Naive B cell (primary cell): ENCODE measurements at regions not wholly inside any gene's neighbourhood (a gene's known extent, or its start where the extent isn't known, plus 50 kb on each side); places are given as distances from the start of the nearest gene placed in this dataset.

Experiments used
- ATAC-seq, 2 donors: fragments of 150-1000 bp; cut with Tn5 transposase; 2 replicates each; pipeline ENCODE4 v1.10.0; 2021; ENCODE audit warnings: low read depth in 2 of 2, mild to moderate bottlenecking in 2 of 2, moderate library complexity in 2 of 2
- DNase-seq: peaks from one replicate; pipeline ENCODE4 v3.0.0; 2022
- H3K27ac Mint-ChIP-seq, 6 donors: one replicate each; pipeline ENCODE4 v1.8.0; 2020 to 2022; ENCODE audit warnings: mild to moderate bottlenecking in 6 of 6, mixed read lengths in 6 of 6, moderate library complexity in 5 of 6, inconsistent platforms in 2 of 6
- H3K27me3 Mint-ChIP-seq, 3 donors: one replicate each; pipeline ENCODE4 v1.8.0; 2021 to 2022; ENCODE audit warnings: mixed read lengths in 3 of 3, mild to moderate bottlenecking in 1 of 3
- H3K36me3 Mint-ChIP-seq, 2 donors: one replicate each; pipeline ENCODE4 v1.8.0; 2020 to 2022; ENCODE audit warnings: mixed read lengths in 2 of 2, inconsistent platforms in 1 of 2, mild to moderate bottlenecking in 1 of 2
- H3K4me1 Mint-ChIP-seq, 3 donors: one replicate each; pipeline ENCODE4 v1.8.0; 2020 to 2022; ENCODE audit warnings: mixed read lengths in 3 of 3, inconsistent platforms in 1 of 3, mild to moderate bottlenecking in 1 of 3, moderate library complexity in 1 of 3
- H3K4me3 Mint-ChIP-seq, 8 donors: one replicate each; pipeline ENCODE4 v1.8.0; 2020 to 2022; ENCODE audit warnings: mild to moderate bottlenecking in 8 of 8, mixed read lengths in 8 of 8, moderate library complexity in 8 of 8, inconsistent platforms in 2 of 8
- H3K9me3 Mint-ChIP-seq, 7 donors: one replicate each; pipeline ENCODE4 v1.8.0; 2020 to 2022; ENCODE audit warnings: mixed read lengths in 7 of 7, mild to moderate bottlenecking in 5 of 7, inconsistent platforms in 2 of 7, moderate library complexity in 1 of 7

DNA sequence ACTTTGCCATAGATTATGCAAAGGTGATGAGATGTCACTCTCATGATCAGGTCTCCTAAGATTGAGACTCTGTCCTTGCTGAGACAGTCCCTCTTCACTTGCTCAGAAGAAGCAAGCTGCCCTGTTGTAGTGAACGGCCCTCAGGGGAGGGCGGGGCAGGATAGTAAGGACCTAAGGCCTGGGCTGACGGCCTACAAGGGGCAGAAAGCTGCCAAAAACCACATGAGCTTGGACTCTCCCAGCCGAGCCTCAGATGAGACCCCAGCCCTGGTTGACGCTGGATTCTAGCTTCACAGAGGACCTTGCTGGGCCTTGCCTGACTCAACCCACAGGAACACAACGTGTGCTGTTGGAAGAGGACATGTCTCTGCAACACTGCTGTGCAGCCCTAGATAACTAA is 1182.5 kb downstream of the TBC1D22A start:
- Mint-ChIP-seq H3K9me3 (peaks cover 0 to 5% (median 0%) of the 10 kb centered on the region in 7 donors), H3K36me3 (no peaks in the 10 kb centered on the region), H3K27ac (peak overlapping the region in 1 of 6 donors; percentile 56), H3K4me3 (no peak overlapping the region), H3K27me3 (peaks cover 0 to 5% (median 0%) of the 10 kb centered on the region in 3 donors), H3K4me1 (peaks cover 14 to 22% (median 16%) of the 10 kb centered on the region in 3 donors)
- ATAC-seq: no peak
- DNase-seq: no peak

DNA sequence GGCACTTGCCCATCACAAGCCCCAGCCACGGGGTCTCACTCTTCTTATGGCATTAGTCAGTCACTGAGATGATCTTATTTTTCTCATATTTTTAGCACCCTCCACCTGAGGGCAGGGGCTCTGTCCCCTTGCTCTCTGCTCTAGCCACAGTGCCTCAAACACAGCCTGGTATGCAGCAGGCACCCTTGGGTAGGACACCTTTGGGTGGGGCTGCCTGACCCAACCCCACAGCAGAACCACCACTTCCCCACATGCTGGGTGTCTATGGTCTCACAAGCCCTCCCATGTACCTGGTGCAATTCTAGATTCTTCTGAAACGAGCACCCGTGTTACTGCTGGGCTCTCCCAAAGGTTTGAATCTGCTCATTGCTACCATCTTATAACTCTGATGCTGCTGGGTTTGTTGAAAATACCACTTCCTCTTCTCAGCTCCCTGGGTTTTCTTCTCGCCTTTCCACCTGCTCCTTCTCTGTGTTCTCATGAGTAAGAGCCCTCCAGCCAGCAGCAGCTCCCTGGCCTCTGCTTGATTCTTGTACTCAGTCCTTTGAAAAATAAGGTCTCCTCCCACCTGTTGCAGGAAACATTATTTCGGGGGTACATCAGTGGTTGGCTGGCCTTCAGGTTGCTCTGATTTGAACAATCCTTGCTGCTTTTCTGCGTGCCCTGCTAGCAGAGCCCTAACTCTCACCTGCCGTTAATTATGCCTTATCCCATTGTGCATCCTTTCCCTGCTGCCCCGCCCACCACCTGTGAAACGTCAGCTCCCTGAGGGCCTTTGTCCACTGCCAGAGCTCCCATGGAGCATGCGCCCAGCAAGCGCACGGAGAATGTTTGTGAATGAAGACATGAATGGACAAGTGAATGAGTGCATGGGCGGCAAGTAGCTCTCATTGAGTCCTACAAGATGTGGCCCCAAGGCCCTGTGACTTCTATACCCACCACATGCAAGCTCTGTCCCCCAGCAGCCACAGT is 1181.6 kb downstream of the TBC1D22A start:
- peak in 1 of 2 donors; percentile 52 for ATAC-seq
- H3K4me3 Mint-ChIP-seq: peak overlapping the region in 1 of 8 donors; percentile 54

DNA sequence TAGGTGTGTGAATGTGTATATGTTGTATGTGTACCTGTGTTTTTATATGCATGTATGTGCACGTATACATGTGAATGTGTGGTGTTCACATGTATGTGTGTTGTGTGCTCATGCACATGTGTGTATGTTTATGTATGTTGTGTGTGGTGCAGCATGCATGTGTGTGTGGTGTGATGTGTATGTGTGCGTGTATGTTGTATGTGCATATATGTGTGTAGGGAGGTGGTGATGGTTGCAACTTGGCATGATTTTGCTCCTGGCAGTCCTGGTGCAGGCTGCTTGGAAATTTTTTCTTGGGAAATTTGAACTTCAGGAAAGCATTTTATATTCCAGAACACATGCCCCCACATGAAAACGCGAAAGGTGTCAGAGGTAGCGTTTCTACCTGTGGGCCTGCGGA is 1177.8 kb downstream of the TBC1D22A start:
- no peaks in the 10 kb centered on the region for H3K36me3 Mint-ChIP-seq
- peaks cover 0 to 9% (median 8%) of the 10 kb centered on the region in 3 donors for H3K27me3 Mint-ChIP-seq
- peaks cover 3 to 19% (median 8%) of the 10 kb centered on the region in 7 donors for H3K9me3 Mint-ChIP-seq
- H3K4me3 Mint-ChIP-seq: no peak overlapping the region
- ATAC-seq: no peak
- peaks cover 14 to 22% (median 16%) of the 10 kb centered on the region in 3 donors for H3K4me1 Mint-ChIP-seq
- no peak overlapping the region for H3K27ac Mint-ChIP-seq
- DNase-seq: no peak

More for the DNA sequence above, 1181.6 kb downstream of the TBC1D22A start:
- Mint-ChIP-seq H3K4me1 (peaks cover 14 to 22% (median 16%) of the 10 kb centered on the region in 3 donors), H3K27me3 (no peaks in the 10 kb centered on the region), H3K36me3 (no peaks in the 10 kb centered on the region), H3K9me3 (peaks cover 0 to 5% (median 0%) of the 10 kb centered on the region in 7 donors), H3K27ac (peak overlapping the region in 1 of 6 donors; percentile 83)
- no peak for DNase-seq

DNA sequence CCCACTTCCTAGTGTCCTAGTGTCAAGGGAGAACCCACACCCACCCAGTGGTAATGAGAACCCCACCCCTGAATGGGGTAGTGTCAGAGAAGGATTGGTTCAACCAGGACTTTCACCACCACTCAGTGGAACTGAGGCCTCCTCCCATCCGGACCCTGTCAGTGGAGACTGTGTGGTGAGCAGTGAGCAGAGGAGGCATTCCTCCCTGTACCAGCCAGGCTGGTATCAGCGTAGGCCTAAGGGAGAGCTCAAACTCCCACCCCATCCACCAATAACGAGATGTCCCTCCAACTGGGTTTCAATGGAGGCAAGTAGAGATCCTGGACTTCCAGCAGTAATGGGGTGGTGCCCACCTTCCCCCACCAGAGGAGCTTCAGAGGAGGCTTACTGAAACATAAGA is 1171.4 kb downstream of the TBC1D22A start:
- Mint-ChIP-seq H3K27me3 (peaks cover 8 to 15% (median 12%) of the 10 kb centered on the region in 3 donors), H3K9me3 (peaks cover 7 to 37% (median 29%) of the 10 kb centered on the region in 7 donors), H3K4me1 (peaks cover 0 to 15% (median 6%) of the 10 kb centered on the region in 3 donors), H3K27ac (no peak overlapping the region), H3K4me3 (no peak overlapping the region), H3K36me3 (peaks cover 0 to 7% of the 10 kb centered on the region in 2 donors)
- DNase-seq (no peak), ATAC-seq (no peak)

DNA sequence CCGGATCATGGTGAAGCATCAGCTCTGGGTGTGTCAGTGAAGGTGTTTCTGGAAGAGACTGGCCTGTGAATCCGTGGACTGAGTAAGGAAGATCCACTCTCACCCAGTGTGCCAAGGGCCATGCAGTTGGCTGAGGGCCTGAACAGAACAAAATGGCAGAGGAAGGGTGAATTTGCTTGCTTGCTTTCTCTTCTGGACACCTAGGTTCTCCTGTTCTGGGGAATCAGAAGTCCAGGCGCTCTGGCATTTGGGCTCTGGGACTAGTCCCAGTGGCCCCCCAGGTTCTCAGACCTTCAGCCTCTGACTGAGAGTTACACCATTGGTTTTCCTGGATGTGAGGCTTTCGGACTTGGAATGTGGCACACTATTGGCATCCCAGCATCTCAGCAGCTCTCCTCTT is 1170.8 kb downstream of the TBC1D22A start:
- DNase-seq (no peak), ATAC-seq (no peak)
- H3K4me1 Mint-ChIP-seq: peaks cover under 1 to 22% (median 11%) of the 10 kb centered on the region in 3 donors
- peak overlapping the region in 1 of 8 donors; percentile 4 for H3K4me3 Mint-ChIP-seq
- H3K27me3 Mint-ChIP-seq: peaks cover 10 to 15% (median 14%) of the 10 kb centered on the region in 3 donors
- H3K9me3 Mint-ChIP-seq: peaks cover 7 to 37% (median 29%) of the 10 kb centered on the region in 7 donors
- H3K36me3 Mint-ChIP-seq: peaks cover 0 to 7% of the 10 kb centered on the region in 2 donors
- H3K27ac Mint-ChIP-seq: no peak overlapping the region

DNA sequence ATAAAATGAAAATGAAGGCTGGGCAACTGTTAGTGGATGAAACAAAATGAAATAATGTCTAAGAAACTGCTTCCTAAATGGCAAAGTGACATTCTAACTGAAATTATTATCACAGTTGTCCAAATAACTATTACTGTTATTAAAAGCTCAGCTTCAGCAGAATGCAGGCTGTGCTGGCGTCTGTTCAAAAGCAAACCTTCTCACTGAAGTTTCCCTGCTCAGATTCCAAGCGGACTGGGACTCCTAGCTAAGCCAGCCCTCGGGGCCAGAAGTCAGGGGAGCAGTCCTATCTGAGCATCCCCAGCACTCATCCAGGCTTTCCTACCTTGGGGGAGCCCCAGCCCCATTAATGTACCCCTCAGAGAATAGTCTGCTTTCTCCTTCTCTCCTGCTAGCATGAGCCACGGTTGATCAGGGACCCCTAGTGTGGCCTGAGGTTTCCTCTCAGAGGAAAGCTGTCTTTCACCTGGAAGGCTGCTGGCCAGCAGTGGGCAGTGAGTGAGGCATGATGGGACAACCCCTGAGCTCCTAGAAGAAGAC is 1167.3 kb downstream of the TBC1D22A start:
- H3K27ac Mint-ChIP-seq: peak overlapping the region in 1 of 6 donors; percentile 20
- H3K36me3 Mint-ChIP-seq: peaks cover 0 to 12% of the 10 kb centered on the region in 2 donors
- H3K9me3 Mint-ChIP-seq: peaks cover 7 to 23% (median 14%) of the 10 kb centered on the region in 7 donors
- peak overlapping the region in 1 of 8 donors; percentile 41 for H3K4me3 Mint-ChIP-seq
- no peak for ATAC-seq
- peaks cover 6 to 27% (median 14%) of the 10 kb centered on the region in 3 donors for H3K27me3 Mint-ChIP-seq
- no peak for DNase-seq
- peaks cover 11 to 48% (median 20%) of the 10 kb centered on the region in 3 donors for H3K4me1 Mint-ChIP-seq

DNA sequence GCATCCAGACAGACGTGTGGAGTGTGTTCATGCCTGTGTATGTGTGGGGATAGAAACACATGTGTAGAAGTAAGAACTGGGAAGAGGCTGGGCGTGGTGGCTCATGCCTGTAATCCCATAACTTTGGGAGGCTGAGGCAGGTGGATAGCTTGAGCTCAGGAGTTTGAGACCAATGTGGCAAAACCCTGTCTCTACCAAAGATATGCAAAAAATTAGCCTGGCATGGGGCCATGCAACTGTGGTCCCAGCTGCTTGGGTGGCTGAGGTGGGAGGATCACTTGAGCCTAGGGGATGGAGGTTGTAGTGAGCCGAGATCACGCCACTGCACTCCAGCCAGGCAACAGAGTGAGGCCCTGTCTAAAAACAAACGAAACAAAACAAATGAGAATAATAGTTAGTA is 1166.6 kb downstream of the TBC1D22A start:
- Mint-ChIP-seq H3K4me3 (peak overlapping the region in 4 of 8 donors; percentile 2 to 63 (median 39)), H3K27me3 (peaks cover 6 to 27% (median 14%) of the 10 kb centered on the region in 3 donors), H3K27ac (peak overlapping the region in 2 of 6 donors; percentile 57 to 92), H3K4me1 (peaks cover 11 to 48% (median 20%) of the 10 kb centered on the region in 3 donors), H3K9me3 (peaks cover 6 to 17% (median 9%) of the 10 kb centered on the region in 7 donors), H3K36me3 (peaks cover 0 to 13% of the 10 kb centered on the region in 2 donors)
- ATAC-seq: peak in 1 of 2 donors; percentile 5
- no peak for DNase-seq

DNA sequence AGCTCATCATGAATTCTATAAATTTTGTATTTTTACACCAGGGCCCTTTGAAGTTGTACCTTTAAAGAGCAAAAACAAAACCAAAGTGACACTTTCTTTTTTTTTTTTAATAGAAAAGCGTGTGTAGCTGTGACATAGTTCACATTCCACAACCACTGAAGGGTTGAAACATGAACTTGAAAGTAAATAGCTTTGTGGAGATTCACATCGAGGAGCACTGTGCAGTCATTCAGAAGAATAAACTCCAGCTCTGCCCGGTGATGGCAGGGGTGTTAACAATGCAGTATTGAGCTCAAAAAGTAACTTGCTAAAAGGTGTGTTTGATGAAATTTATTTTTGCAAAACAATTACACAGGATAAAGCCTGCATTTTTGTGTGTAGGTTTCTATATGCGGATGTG is 1166.2 kb downstream of the TBC1D22A start:
- Mint-ChIP-seq H3K4me3 (peak overlapping the region in 3 of 8 donors; percentile 35 to 63 (median 43)), H3K27me3 (peaks cover 6 to 27% (median 14%) of the 10 kb centered on the region in 3 donors), H3K9me3 (peaks cover 4 to 13% (median 8%) of the 10 kb centered on the region in 7 donors), H3K27ac (peak overlapping the region in 3 of 6 donors; percentile 32 to 92 (median 57)), H3K36me3 (peaks cover 3 to 10% of the 10 kb centered on the region in 2 donors), H3K4me1 (peaks cover 11 to 50% (median 20%) of the 10 kb centered on the region in 3 donors)
- peak in 1 of 2 donors; percentile 69 for ATAC-seq
- peak; percentile 26 for DNase-seq

DNA sequence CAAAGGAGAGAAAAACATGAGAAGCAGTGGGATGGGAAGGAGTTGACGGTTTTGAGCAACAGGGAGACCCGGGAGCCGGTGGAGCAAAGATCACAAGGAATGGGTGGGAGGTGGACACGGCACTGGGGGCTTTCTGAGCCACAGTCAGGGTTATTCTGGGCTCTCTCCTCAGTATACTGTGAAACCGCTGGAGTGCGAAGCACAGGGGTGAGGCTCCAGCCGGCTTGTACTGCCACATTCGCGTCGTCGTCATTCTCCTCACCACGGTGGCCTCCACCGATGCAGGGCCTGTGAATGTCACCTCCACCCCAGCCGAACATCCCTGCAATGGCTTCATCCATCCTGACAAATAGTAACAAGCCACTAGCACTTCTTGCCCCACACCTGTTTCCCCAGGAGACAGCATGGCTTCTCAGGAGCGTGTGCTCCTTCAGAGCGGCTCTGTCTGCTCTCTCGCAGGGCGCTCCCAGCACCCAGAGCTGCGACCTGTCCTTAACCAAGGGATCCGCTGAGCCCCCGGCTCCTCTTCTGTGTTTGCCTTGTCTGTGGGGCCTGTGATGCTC is 1165.3 kb downstream of the TBC1D22A start:
- H3K36me3 Mint-ChIP-seq: peaks cover 4 to 5% of the 10 kb centered on the region in 2 donors
- peaks cover 6 to 27% (median 14%) of the 10 kb centered on the region in 3 donors for H3K27me3 Mint-ChIP-seq
- DNase-seq (no peak), ATAC-seq (no peak)
- peak overlapping the region in 4 of 6 donors; percentile 20 to 93 (median 90) for H3K27ac Mint-ChIP-seq
- peak overlapping the region in 3 of 8 donors; percentile 35 to 63 (median 57) for H3K4me3 Mint-ChIP-seq
- peaks cover 11 to 51% (median 20%) of the 10 kb centered on the region in 3 donors for H3K4me1 Mint-ChIP-seq
- peaks cover 2 to 12% (median 8%) of the 10 kb centered on the region in 7 donors for H3K9me3 Mint-ChIP-seq

DNA sequence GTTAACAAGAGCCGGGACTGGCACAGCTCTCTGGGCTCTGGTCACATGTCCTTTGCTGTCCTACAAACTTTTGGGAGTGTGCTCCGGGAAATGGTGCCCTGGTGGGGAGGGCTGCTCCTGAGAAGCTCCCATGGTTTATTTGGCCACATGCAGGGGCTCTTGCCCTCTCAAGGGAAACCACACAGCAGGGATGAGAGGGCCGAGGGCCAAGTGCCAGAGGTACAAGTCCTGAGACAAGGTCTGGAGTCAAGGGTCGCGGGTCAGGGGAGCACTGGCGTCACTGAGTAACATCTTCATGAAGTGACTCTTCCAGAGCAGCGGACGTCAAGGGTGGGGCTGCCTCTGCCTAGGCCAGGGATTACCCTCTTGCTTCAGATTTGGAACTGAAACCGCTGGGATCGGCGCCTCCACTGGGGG is 1160.6 kb downstream of the TBC1D22A start:
- Mint-ChIP-seq H3K4me3 (no peak overlapping the region), H3K27ac (no peak overlapping the region), H3K4me1 (peaks cover 9 to 60% (median 27%) of the 10 kb centered on the region in 3 donors), H3K36me3 (peaks cover 4 to 5% of the 10 kb centered on the region in 2 donors), H3K27me3 (peaks cover 0 to 24% (median 0%) of the 10 kb centered on the region in 3 donors), H3K9me3 (peaks cover 0 to 9% (median 3%) of the 10 kb centered on the region in 7 donors)
- no peak for DNase-seq
- no peak for ATAC-seq

DNA sequence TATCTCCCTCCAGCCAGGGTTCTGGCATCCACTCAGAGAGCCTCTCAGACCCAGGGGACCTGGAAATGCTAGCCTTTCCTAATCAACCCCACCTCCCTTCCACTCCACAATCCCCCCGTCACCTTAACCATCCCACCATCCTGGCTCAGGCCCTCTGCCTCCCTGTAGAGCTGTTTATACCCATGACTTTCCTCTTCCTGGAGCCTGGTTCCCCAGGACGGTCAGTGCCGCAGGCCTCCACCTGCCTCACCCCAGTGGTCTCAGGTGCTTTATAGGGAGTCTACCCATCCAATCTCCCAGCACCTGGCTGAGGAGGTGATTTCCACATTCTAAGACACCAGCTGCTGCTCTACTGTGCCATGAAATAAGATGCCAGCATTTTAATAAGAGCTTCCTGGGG is 1159.5 kb downstream of the TBC1D22A start:
- H3K27ac Mint-ChIP-seq: no peak overlapping the region
- peaks cover 4 to 5% of the 10 kb centered on the region in 2 donors for H3K36me3 Mint-ChIP-seq
- ATAC-seq (no peak), DNase-seq (no peak)
- H3K27me3 Mint-ChIP-seq: peaks cover 0 to 14% (median 0%) of the 10 kb centered on the region in 3 donors
- H3K4me3 Mint-ChIP-seq: no peak overlapping the region
- peaks cover 0 to 9% (median 3%) of the 10 kb centered on the region in 7 donors for H3K9me3 Mint-ChIP-seq
- peaks cover 4 to 60% (median 19%) of the 10 kb centered on the region in 3 donors for H3K4me1 Mint-ChIP-seq

DNA sequence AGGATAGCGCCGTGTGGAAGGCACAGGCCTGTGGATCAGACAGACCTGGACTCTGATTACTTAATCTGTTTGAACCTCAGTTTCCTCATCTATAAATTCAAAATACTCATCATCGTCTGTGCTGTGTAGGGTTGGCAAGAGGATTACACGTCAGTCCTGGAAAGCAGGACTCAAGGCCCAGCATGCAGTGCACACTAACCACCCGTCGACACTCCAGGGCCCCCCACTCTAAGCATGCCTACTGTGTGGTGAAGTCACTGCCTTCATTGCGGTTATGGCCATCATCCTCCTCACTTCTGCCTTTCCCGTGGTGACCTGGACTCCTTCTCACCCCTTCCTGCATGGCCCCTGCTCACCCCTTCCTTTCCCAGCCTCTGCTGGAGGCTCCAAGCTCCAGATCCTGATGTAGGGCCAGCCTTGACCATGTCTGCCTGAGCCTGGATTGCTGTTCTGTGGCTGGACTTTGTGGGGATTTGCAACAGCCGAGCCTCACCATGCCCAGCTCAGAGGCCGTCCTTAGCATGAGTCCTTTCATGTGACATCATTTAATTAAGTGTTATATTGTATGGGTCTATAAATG is 1158.0 kb downstream of the TBC1D22A start:
- Mint-ChIP-seq H3K36me3 (peaks cover 4 to 5% of the 10 kb centered on the region in 2 donors), H3K4me3 (no peak overlapping the region), H3K27ac (peak overlapping the region in 2 of 6 donors; percentile 33 to 34), H3K27me3 (peaks cover 0 to 8% (median 0%) of the 10 kb centered on the region in 3 donors), H3K9me3 (peaks cover 0 to 9% (median 3%) of the 10 kb centered on the region in 7 donors), H3K4me1 (peaks cover 4 to 55% (median 19%) of the 10 kb centered on the region in 3 donors)
- DNase-seq (no peak), ATAC-seq (no peak)
